ENCODE measurements at regions not wholly inside any gene's neighbourhood (a gene's known extent, or its start where the extent isn't known, plus 50 kb on each side); places are given as distances from the start of the nearest gene placed in this dataset.

DNA sequence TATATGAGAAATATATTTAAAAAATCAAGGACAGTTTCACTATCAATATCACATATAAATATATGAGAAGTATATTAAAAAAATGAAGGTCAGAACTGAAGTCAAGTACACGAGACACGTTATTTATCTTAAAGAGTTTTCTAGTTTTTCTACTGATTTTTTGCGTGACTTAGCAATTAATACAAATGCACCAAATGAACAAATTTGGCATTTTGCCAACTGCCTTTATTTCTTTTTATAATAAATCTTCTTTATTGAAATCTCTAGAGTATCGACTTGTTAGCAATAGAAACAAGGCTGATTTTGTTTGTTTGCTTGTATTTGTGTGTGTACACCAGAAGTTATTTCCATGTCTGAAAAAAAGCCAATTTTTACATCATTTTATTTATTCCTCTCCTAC is 1684.7 kb upstream of the RAG2 start:
- Histone ChIP-seq H3K79me2 (no peaks in the 10 kb centered on the region), H3K9me3 (ENCODE audit: control insufficient read depth, low read length) (no peaks in the 10 kb centered on the region), H3K27ac (no peak overlapping the region), H3K4me2 (ENCODE audit: low read length) (no peak overlapping the region), H3K4me3 (ENCODE audit: low read depth, low read length) (no peak overlapping the region), H3K4me1 (no peaks in the 10 kb centered on the region), H3K36me3 (ENCODE audit: control insufficient read depth, insufficient read depth, low read length) (no peaks in the 10 kb centered on the region), H3K9ac (no peak overlapping the region), H3K27me3 (ENCODE audit: control insufficient read depth, insufficient read depth, low read length) (no peaks in the 10 kb centered on the region), H2AFZ (no peak overlapping the region)
- TF ChIP-seq, protein P1, sequence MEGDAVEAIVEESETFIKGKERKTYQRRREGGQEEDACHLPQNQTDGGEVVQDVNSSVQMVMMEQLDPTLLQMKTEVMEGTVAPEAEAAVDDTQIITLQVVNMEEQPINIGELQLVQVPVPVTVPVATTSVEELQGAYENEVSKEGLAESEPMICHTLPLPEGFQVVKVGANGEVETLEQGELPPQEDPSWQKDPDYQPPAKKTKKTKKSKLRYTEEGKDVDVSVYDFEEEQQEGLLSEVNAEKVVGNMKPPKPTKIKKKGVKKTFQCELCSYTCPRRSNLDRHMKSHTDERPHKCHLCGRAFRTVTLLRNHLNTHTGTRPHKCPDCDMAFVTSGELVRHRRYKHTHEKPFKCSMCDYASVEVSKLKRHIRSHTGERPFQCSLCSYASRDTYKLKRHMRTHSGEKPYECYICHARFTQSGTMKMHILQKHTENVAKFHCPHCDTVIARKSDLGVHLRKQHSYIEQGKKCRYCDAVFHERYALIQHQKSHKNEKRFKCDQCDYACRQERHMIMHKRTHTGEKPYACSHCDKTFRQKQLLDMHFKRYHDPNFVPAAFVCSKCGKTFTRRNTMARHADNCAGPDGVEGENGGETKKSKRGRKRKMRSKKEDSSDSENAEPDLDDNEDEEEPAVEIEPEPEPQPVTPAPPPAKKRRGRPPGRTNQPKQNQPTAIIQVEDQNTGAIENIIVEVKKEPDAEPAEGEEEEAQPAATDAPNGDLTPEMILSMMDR (IDR thresholded peaks at IDR 0.05) = no peak

DNA sequence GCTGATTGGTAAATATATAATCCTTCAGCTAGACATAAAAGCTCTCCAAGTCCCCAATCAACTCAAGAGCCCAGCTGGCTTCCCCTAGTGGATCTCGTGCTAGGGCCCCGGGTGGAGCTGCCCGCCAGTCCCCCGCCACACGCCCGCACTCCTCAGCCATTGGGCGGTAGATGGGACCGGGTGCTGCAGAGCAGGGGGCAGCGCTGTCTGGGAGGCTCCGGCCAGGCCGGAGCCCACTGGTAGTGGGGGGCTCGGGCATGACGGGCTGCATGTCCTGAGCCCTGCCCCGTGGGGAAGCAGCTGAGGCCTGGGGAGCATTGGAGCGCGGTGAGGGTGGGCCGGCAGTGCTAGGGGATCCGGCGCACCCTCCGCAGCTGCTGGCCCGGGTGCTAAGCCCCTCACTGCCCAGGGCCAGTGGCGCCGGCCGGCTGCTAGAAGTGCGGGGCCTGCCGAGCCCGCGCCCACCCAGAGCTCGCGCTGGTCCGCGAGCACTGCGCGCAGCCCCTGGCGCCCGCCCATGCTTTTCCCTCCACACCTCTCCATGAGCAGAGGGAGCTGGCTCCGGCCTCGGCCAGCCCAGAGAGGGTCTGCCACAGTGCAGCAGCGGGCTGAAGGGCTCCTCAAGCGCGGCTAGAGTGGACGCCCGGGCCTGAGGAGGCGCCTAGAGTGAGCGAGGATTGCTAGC is 1680.6 kb upstream of the RAG2 start:
- Histone ChIP-seq H3K27me3 (ENCODE audit: control insufficient read depth, insufficient read depth, low read length) (no peaks in the 10 kb centered on the region), H2AFZ (no peak overlapping the region), H3K27ac (no peak overlapping the region), H3K9ac (no peak overlapping the region), H3K4me1 (no peaks in the 10 kb centered on the region), H3K9me3 (ENCODE audit: control insufficient read depth, low read length) (no peaks in the 10 kb centered on the region), H3K79me2 (no peaks in the 10 kb centered on the region), H3K36me3 (ENCODE audit: control insufficient read depth, insufficient read depth, low read length) (no peaks in the 10 kb centered on the region), H3K4me2 (ENCODE audit: low read length) (no peak overlapping the region), H3K4me3 (ENCODE audit: low read depth, low read length) (no peak overlapping the region)
- TF ChIP-seq, protein P1 (IDR thresholded peaks at IDR 0.05) = no peak

DNA sequence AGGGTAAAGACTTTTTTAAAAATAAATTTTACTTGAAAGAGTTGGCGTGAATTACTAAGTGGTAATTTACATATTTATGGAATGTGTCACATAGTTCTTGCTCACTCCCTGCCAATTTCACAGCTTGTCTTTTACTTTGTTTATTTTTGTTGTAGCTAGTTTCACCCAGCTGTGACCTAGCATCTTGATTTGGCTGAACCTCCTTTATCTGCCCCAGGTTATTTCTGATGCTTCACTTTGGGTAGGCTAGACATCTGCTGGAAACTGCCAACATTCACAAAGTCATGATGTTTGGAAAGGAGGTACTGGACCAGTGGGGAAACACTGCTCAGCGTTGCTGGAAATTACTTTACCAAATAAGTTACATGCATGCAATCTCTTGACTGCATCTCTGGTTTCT is 1676.0 kb upstream of the RAG2 start:
- no peak overlapping the region for H3K27ac ChIP-seq
- H3K4me3 ChIP-seq (ENCODE audit: low read depth, low read length) = no peak overlapping the region
- no peaks in the 10 kb centered on the region for H3K9me3 ChIP-seq (ENCODE audit: control insufficient read depth, low read length)
- no peak overlapping the region for H3K4me2 ChIP-seq (ENCODE audit: low read length)
- H3K4me1 ChIP-seq = no peaks in the 10 kb centered on the region
- H3K27me3 ChIP-seq (ENCODE audit: control insufficient read depth, insufficient read depth, low read length) = no peaks in the 10 kb centered on the region
- TF ChIP-seq, protein P1 (IDR thresholded peaks at IDR 0.05) = no peak
- no peak overlapping the region for H2AFZ ChIP-seq
- no peaks in the 10 kb centered on the region for H3K36me3 ChIP-seq (ENCODE audit: control insufficient read depth, insufficient read depth, low read length)
- no peaks in the 10 kb centered on the region for H3K79me2 ChIP-seq
- H3K9ac ChIP-seq = no peak overlapping the region

DNA sequence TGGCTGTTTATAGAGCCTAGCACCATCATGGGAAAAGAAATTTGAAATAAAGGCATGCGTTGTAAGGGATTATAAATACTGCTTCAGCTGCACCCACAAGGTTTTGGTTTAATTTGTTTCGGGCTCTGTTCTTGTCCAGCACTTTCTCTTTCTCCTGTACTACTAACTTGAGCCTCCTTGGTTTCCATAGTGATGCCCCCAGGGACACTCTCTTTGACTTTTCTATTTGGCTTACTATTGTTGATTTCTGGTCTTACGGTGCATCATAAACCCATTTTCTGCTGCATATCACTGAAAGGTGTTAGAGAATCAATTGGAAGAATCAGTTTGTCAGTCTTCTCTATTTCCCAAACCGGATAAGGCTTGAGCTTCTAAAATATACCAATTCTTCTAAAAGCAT is 1674.3 kb upstream of the RAG2 start:
- H3K9ac ChIP-seq = no peak overlapping the region

More for the DNA sequence above, 1674.3 kb upstream of the RAG2 start:
- no peak overlapping the region for H2AFZ ChIP-seq
- no peak overlapping the region for H3K4me3 ChIP-seq (ENCODE audit: low read depth, low read length)
- TF ChIP-seq, protein P1 (IDR thresholded peaks at IDR 0.05) = no peak
- no peaks in the 10 kb centered on the region for H3K4me1 ChIP-seq
- no peak overlapping the region for H3K4me2 ChIP-seq (ENCODE audit: low read length)
- H3K79me2 ChIP-seq = no peaks in the 10 kb centered on the region
- H3K36me3 ChIP-seq (ENCODE audit: control insufficient read depth, insufficient read depth, low read length) = no peaks in the 10 kb centered on the region
- no peak overlapping the region for H3K27ac ChIP-seq
- H3K27me3 ChIP-seq (ENCODE audit: control insufficient read depth, insufficient read depth, low read length) = no peaks in the 10 kb centered on the region
- H3K9me3 ChIP-seq (ENCODE audit: control insufficient read depth, low read length) = no peaks in the 10 kb centered on the region
